SK-N-SH treated with all-trans-retinoic acid at 6 μM for 48 hours (cell line): ENCODE measurements at regions not wholly inside any gene's neighbourhood (a gene's known extent, or its start where the extent isn't known, plus 50 kb on each side); places are given as distances from the start of the nearest gene placed in this dataset.

ENCODE experiments used
- ARNTL ChIP-seq: fragments of 450-650 bp; formaldehyde crosslinking; IDR thresholded peaks from 2 replicates; pipeline ENCODE4 v1.5.0; 2020; ENCODE audit warnings: low read depth, mild to moderate bottlenecking, moderate library complexity, borderline replicate concordance
- BACH2 ChIP-seq: fragments of 250-450 bp; sonication (Bioruptor Pico); IDR thresholded peaks from 2 replicates; pipeline ENCODE4 v1.9.0; 2021; ENCODE audit warnings: mild to moderate bottlenecking, borderline replicate concordance
- CREB5 ChIP-seq: fragments of 250-450 bp; sonication (Bioruptor Pico); IDR thresholded peaks from 2 replicates; pipeline ENCODE4 v1.5.1; 2020; ENCODE audit warnings: low read depth, mild to moderate bottlenecking, moderate library complexity
- CSDC2 ChIP-seq: fragments of 250-450 bp; sonication (Bioruptor Pico); IDR thresholded peaks from 2 replicates; pipeline ENCODE4 v1.5.0; 2020; ENCODE audit warnings: mild to moderate bottlenecking, moderate library complexity
- SNAI2 ChIP-seq: fragments of 250-450 bp; sonication (Bioruptor Pico); IDR thresholded peaks from 2 replicates; pipeline ENCODE4 v1.5.0; 2020; ENCODE audit warnings: mild to moderate bottlenecking, moderate library complexity
- TOX ChIP-seq: fragments of 250-450 bp; sonication (Bioruptor Pico); IDR thresholded peaks from 2 replicates; pipeline ENCODE4 v1.8.0; 2021; ENCODE audit warnings: mild to moderate bottlenecking, moderate library complexity, borderline replicate concordance
- TSHZ2 ChIP-seq: fragments of 250-450 bp; sonication (Bioruptor Pico); IDR thresholded peaks from 2 replicates; pipeline ENCODE4 v1.5.0; 2020; ENCODE audit warnings: mild to moderate bottlenecking, moderate library complexity
- ZC3H10 ChIP-seq: fragments of 250-450 bp; sonication (Bioruptor Pico); IDR thresholded peaks from 2 replicates; pipeline ENCODE4 v1.5.1; 2021; ENCODE audit warnings: mild to moderate bottlenecking, moderate library complexity
- ZFP30 ChIP-seq: fragments of 450-650 bp; formaldehyde crosslinking; IDR thresholded peaks from 2 replicates; pipeline ENCODE4 v1.5.0; 2022; ENCODE audit warnings: mild to moderate bottlenecking, moderate library complexity
- ZNF70 ChIP-seq: fragments of 450-650 bp; formaldehyde crosslinking; IDR thresholded peaks from 2 replicates; pipeline ENCODE4 v1.5.0; 2020; ENCODE audit warnings: mild to moderate bottlenecking, moderate library complexity
- ZNF8 ChIP-seq: fragments of 450-650 bp; formaldehyde crosslinking; IDR thresholded peaks from 2 replicates; pipeline ENCODE4 v1.5.0; 2020; ENCODE audit warnings: mild to moderate bottlenecking, moderate library complexity
- TF ChIP-seq, protein P1 (sequence below): fragments of 250-450 bp; sonication (Bioruptor Pico); IDR thresholded peaks from 2 replicates; pipeline ENCODE4 v1.8.0; 2020; ENCODE audit warnings: mild to moderate bottlenecking, moderate library complexity, borderline replicate concordance

GRCh38 chr2:184039493-184039892 lies 558.8 kb upstream of the ZNF804A start:
- TF ChIP-seq TSHZ2 (peak; percentile 79; the same call in 1 of the 2 replicates), ZC3H10 (peak; percentile 53; the same call in 1 of the 2 replicates), TOX (CRISPR knock-in tag) (no peak), SNAI2 (CRISPR knock-in tag) (no peak), ZNF8 (no peak), ZNF70 (CRISPR knock-in tag) (no peak), ZFP30 (no peak), CREB5 (peak; percentile 54; the same call in 1 of the 2 replicates), ARNTL (no peak), CSDC2 (CRISPR knock-in tag) (no peak), BACH2 (CRISPR knock-in tag) (no peak)
- TF ChIP-seq, protein P1, sequence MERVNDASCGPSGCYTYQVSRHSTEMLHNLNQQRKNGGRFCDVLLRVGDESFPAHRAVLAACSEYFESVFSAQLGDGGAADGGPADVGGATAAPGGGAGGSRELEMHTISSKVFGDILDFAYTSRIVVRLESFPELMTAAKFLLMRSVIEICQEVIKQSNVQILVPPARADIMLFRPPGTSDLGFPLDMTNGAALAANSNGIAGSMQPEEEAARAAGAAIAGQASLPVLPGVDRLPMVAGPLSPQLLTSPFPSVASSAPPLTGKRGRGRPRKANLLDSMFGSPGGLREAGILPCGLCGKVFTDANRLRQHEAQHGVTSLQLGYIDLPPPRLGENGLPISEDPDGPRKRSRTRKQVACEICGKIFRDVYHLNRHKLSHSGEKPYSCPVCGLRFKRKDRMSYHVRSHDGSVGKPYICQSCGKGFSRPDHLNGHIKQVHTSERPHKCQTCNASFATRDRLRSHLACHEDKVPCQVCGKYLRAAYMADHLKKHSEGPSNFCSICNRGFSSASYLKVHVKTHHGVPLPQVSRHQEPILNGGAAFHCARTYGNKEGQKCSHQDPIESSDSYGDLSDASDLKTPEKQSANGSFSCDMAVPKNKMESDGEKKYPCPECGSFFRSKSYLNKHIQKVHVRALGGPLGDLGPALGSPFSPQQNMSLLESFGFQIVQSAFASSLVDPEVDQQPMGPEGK, result peak; percentile 47; the same call in 1 of the 2 replicates
